ENCODE measurements at regions not wholly inside any gene's neighbourhood (a gene's known extent, or its start where the extent isn't known, plus 50 kb on each side); places are given as distances from the start of the nearest gene placed in this dataset.

DNA sequence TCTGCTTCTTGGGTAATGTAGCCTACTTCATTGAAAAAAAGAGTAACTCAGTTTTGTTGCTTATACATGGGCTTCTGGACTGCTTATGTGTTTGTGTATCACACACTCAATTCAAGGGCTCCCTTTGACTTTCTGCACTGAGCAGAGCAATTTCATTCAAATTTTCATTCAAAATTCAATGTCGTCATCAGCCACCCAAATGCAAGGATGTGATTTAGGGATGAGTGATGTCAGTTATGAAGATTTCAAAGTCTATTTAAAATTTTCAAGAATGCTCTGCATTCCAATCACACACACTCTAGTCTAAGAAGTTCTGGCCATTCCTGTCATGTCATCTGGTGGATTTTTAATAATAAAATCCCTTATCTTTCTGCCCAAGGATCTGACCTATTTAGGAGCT, 344.5 kb upstream of the ZFP64 start:
- TF ChIP-seq, protein P1, sequence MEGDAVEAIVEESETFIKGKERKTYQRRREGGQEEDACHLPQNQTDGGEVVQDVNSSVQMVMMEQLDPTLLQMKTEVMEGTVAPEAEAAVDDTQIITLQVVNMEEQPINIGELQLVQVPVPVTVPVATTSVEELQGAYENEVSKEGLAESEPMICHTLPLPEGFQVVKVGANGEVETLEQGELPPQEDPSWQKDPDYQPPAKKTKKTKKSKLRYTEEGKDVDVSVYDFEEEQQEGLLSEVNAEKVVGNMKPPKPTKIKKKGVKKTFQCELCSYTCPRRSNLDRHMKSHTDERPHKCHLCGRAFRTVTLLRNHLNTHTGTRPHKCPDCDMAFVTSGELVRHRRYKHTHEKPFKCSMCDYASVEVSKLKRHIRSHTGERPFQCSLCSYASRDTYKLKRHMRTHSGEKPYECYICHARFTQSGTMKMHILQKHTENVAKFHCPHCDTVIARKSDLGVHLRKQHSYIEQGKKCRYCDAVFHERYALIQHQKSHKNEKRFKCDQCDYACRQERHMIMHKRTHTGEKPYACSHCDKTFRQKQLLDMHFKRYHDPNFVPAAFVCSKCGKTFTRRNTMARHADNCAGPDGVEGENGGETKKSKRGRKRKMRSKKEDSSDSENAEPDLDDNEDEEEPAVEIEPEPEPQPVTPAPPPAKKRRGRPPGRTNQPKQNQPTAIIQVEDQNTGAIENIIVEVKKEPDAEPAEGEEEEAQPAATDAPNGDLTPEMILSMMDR (IDR thresholded peaks at IDR 0.05; ENCODE audit: low read depth, low read length) = no peak
- TF ChIP-seq EZH2phosphoT487 (IDR thresholded peaks at IDR 0.05; ENCODE audit: low read depth) = no peak
